Stimulated activated effector memory CD8-positive, alpha-beta T cell treated with anti-CD3 and anti-CD28 coated beads, Interleukin-12 subunit alpha, Interleukin-12 subunit beta, amount 100 ng/mL, for 72 hours (primary cell): ENCODE measurements at regions not wholly inside any gene's neighbourhood (a gene's known extent, or its start where the extent isn't known, plus 50 kb on each side); places are given as distances from the start of the nearest gene placed in this dataset.
A peak's percentile ranks its signal among the peaks of the same experiment; 100 is the strongest.
"Not testable (repeated sequence)": the region's sequence is repeated elsewhere in the genome, so short reads cannot be mapped to it uniquely, and the experiment has no call there.

Source experiments
- ATAC-seq: fragments of 150-1000 bp; cut with Tn5 transposase; 2 replicates; pipeline ENCODE4 v1.10.0; 2021
- DNase-seq, 2 donors: peaks; one replicate each; pipeline ENCODE4 v3.0.0; 2021 to 2022; ENCODE audit warnings: low spot score in 2 of 2
- H3K27ac Mint-ChIP-seq: one replicate; pipeline ENCODE4 v1.8.0; 2022; ENCODE audit warnings: mild to moderate bottlenecking, mixed read lengths
- H3K36me3 Mint-ChIP-seq: one replicate; pipeline ENCODE4 v1.8.0; 2022; ENCODE audit warnings: mild to moderate bottlenecking, mixed read lengths
- H3K4me1 Mint-ChIP-seq: one replicate; pipeline ENCODE4 v1.8.0; 2022; ENCODE audit warnings: mixed read lengths
- H3K4me3 Mint-ChIP-seq: one replicate; pipeline ENCODE4 v1.8.0; 2022; ENCODE audit warnings: mild to moderate bottlenecking, mixed read lengths
- H3K9me3 Mint-ChIP-seq: one replicate; pipeline ENCODE4 v1.8.0; 2022; ENCODE audit warnings: mixed read lengths

DNA sequence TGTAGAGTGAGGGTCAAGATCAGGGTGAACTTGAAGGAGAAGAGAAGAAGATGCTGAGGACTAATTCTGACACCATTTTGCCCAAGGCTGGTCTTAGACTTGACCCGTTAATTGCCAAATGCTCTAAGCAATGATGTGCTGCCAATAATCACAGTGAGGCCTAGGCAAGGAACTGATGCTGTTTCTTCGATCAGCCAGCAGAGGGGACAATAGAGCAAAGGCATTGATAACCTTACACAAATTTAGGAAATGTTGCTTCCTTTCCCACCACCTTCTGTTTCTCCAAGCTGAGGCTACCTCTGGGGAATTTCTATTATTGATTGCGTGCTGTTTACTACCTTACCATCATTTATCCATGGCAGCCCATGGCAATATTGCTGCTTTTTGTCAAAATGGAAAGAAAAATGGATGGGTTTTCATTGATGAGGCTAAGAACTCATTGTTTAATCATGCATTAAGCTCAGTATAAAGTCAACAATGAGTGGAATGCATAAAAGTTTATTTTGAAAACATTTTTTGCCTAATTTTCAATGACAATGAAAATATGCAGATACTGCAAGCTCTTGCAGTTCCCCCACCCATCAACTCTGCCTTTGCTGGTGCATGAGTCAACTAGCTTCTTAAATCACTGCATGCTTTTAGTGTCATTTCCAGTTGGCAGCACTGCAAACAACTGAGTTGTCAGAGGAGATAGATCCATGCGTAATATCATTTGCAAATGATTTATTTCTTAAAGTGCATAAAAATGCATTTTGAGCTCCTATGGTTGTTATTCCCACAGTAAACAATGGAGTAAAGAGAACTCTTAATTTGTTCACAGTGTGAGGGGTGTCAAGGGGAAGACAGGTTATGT, 116.4 kb upstream of the NYAP2 start:
- DNase-seq: no peak
- H3K36me3 Mint-ChIP-seq: no peaks in the 10 kb centered on the region
- H3K4me3 Mint-ChIP-seq: no peak overlapping the region
- no peak overlapping the region for H3K27ac Mint-ChIP-seq
- H3K4me1 Mint-ChIP-seq: no peaks in the 10 kb centered on the region
- peak; percentile 60 for ATAC-seq
- no peaks in the 10 kb centered on the region for H3K9me3 Mint-ChIP-seq

DNA sequence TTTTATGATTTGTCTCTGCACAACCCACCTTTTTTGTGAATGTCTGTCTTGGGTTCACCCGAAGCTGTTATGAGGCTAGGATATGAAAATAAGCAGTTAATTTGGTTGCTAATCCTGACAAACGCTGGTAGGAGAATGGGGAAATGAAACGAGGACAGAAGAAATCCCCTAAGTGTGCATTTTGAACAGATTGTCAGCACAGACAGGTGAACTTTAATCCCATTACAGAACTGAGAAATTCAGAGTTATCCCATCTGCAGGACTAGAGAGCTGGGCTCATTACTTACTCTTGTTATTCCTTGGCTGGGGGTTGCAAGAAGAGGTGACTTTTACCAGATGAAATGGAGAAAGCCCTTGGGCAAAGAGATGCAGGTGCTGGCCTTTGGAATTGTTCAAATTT, 123.3 kb upstream of the NYAP2 start:
- H3K36me3 Mint-ChIP-seq: no peaks in the 10 kb centered on the region
- no peaks in the 10 kb centered on the region for H3K4me1 Mint-ChIP-seq
- no peaks in the 10 kb centered on the region for H3K9me3 Mint-ChIP-seq
- DNase-seq (no peak), ATAC-seq (no peak)
- H3K4me3 Mint-ChIP-seq: no peak overlapping the region
- no peak overlapping the region for H3K27ac Mint-ChIP-seq

DNA sequence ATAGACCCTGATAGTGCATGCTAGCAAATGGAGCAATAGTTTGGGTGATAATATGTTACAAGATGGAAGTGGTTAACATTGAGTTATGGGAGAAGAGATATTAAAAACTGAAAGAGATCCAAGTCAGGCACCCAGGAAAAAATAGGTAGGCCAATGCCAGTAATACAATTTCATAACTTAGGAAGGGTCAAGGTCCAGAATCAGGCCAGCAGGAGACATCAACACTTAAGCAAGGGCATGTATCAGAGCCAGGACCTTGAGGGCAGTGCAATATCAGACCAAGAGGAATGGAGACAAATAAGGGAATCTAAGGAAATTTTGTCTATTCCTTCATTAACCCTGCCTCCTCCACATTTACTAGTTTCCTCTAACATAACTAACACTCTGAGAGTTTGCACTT, 124.1 kb upstream of the NYAP2 start:
- Mint-ChIP-seq H3K36me3 (no peaks in the 10 kb centered on the region), H3K27ac (no peak overlapping the region), H3K4me1 (no peaks in the 10 kb centered on the region), H3K9me3 (no peaks in the 10 kb centered on the region), H3K4me3 (no peak overlapping the region)
- no peak for ATAC-seq
- no peak for DNase-seq

DNA sequence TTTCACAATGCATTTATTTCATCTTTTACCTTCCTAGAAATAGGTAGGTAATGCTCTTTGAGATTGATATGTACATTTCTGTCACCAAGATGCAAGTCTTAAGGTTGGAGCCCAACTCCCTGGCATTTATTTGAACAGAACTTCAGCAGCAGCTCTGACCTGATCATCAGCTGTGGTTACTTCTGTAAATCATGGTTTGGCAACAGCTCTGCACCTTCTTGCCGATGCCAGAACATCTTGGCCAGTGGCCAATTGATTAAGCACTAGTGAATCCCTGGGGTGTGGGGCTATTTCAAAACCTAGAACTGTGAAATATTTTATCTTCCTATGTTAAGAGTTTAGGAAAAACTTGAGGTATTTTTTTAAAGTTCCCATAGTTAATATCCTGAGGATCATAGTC, 124.8 kb upstream of the NYAP2 start:
- Mint-ChIP-seq H3K4me1 (no peaks in the 10 kb centered on the region), H3K9me3 (no peaks in the 10 kb centered on the region), H3K4me3 (no peak overlapping the region), H3K27ac (no peak overlapping the region), H3K36me3 (no peaks in the 10 kb centered on the region)
- ATAC-seq (no peak), DNase-seq (no peak)

DNA sequence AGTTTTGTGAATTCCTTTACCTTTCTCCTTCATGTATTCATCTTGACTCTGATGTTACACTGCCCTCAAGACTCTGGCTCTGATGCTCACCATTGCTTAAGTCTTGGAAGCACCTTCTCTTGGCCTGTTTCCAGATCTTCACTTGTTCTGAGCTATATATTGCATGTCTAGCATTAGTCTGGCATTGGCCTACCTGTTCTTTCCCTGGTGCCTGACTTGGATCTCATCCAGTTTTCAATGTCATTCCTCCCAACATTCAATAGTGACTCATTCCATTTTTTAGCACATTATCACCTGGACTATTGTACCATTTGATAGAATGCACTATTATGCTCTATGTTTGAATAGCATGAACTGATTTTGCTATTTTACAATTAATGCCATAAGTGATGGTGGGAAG, 127.3 kb upstream of the NYAP2 start:
- Mint-ChIP-seq H3K4me1 (no peaks in the 10 kb centered on the region), H3K36me3 (no peaks in the 10 kb centered on the region), H3K4me3 (no peak overlapping the region), H3K27ac (no peak overlapping the region), H3K9me3 (no peaks in the 10 kb centered on the region)
- DNase-seq (no peak), ATAC-seq (no peak)

DNA sequence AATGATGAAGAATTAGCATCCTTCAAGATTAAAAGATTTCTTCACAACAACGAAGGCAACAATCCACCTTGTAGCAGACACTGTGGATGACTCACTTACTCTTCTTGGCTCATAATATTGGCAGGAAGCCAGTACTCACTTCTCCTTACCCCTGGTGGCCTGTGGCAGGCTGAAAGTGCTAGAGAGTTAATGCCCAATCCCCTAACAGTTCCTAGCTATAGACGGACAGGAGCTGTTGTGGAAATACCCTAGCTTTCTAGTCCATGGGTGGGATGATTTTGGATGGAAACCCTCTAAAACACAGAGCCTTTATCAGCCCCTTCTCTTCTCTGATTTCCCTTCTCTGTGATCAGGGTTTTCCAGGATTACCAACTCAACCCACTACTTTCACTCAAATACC, 128.6 kb upstream of the NYAP2 start:
- no peak overlapping the region for H3K27ac Mint-ChIP-seq
- H3K36me3 Mint-ChIP-seq: no peaks in the 10 kb centered on the region
- DNase-seq (no peak), ATAC-seq (peak; percentile 75)
- no peaks in the 10 kb centered on the region for H3K9me3 Mint-ChIP-seq
- H3K4me1 Mint-ChIP-seq: no peaks in the 10 kb centered on the region
- no peak overlapping the region for H3K4me3 Mint-ChIP-seq

DNA sequence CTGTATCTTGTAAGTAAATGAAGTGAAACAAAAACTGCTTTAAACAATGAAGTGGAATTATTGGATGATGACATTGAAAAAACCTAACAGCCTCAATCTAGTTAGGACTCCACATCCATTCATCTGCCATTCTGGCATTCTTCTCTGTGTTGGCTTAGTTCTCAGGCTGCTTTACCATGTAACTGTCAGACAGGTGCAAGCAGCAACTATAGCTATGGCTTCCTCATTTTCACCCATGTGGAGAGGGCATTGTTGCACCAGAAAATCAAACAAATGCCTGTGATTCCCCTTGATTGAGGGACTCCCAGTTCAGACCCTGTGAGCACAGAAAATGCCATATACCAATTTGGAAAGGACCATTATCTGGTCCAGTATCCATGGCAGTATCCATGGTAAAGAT, 129.5 kb upstream of the NYAP2 start:
- H3K4me1 Mint-ChIP-seq: no peaks in the 10 kb centered on the region
- no peaks in the 10 kb centered on the region for H3K36me3 Mint-ChIP-seq
- H3K4me3 Mint-ChIP-seq: no peak overlapping the region
- DNase-seq: no peak
- H3K27ac Mint-ChIP-seq: no peak overlapping the region
- ATAC-seq: no peak
- no peaks in the 10 kb centered on the region for H3K9me3 Mint-ChIP-seq

DNA sequence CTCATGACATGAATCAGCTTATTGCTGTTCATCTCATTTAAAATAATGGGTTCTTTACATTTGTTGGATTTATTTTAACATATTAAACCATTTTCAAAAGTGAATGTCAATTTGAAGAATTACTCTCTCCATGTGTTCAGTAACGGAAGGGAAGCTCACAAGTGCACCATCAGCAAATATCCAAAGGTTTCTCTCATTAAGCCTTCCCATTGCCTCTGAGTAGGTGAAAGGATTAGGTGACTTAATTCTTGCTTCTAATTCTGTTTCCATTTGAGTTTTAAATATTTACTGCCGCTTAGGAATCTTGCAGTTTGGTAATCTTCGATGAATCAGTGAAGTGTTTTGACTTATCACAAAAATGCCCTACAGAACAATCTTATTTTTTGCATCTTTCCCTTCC, 145.1 kb upstream of the NYAP2 start:
- no peaks in the 10 kb centered on the region for H3K36me3 Mint-ChIP-seq
- no peak overlapping the region for H3K4me3 Mint-ChIP-seq
- H3K9me3 Mint-ChIP-seq: no peaks in the 10 kb centered on the region
- no peaks in the 10 kb centered on the region for H3K4me1 Mint-ChIP-seq
- DNase-seq (no peak), ATAC-seq (no peak)
- no peak overlapping the region for H3K27ac Mint-ChIP-seq

DNA sequence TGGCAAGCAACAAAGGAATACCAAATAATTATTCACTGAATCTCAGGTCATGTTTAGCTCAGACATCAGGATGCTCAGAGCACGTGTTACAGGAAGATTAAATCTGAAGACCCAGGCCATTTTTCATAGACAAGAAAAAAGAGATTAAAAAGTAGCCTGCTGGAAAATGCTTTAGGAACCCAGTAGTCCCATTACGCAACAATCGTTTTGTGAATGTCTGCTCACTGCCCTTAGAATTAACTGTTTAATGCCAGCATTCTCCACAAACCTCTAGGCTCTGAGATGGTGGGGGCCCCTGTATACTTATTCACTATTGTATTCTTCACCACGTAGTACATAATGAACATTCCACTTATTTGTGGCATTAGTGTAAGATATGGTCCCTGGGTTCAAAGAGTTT, 154.6 kb upstream of the NYAP2 start:
- no peak overlapping the region for H3K27ac Mint-ChIP-seq
- H3K9me3 Mint-ChIP-seq: no peaks in the 10 kb centered on the region
- H3K4me1 Mint-ChIP-seq: no peaks in the 10 kb centered on the region
- H3K4me3 Mint-ChIP-seq: no peak overlapping the region
- H3K36me3 Mint-ChIP-seq: no peaks in the 10 kb centered on the region
- no peak for DNase-seq
- ATAC-seq: no peak

DNA sequence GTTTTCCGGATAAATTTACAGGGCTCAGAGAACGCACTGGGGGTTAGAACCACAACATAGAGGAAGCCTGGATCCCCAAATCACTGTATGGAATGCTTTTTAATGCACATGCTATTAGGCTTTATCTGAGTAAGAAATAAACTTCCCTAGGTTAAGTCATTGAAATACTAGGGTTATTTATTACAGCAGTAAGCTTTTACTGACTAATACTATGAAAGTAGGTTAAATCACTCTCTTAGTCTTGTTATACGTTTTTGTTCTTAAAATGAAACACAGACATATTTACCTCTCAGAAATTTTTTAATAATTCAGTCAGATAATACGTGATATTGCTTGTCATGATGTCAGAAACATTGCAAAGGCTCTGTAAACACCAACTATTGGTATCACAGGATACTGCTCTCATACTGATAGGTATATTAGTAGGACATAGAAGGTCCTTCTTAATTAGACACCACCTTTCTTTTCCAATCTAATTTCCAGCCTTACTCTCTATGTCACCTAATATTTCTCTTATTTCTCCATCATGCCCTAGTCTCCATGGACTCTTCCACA, 162.7 kb upstream of the NYAP2 start:
- Mint-ChIP-seq H3K4me3 (no peak overlapping the region), H3K4me1 (no peaks in the 10 kb centered on the region), H3K9me3 (no peaks in the 10 kb centered on the region), H3K36me3 (no peaks in the 10 kb centered on the region), H3K27ac (no peak overlapping the region)
- ATAC-seq (peak; percentile 75), DNase-seq (no peak)

DNA sequence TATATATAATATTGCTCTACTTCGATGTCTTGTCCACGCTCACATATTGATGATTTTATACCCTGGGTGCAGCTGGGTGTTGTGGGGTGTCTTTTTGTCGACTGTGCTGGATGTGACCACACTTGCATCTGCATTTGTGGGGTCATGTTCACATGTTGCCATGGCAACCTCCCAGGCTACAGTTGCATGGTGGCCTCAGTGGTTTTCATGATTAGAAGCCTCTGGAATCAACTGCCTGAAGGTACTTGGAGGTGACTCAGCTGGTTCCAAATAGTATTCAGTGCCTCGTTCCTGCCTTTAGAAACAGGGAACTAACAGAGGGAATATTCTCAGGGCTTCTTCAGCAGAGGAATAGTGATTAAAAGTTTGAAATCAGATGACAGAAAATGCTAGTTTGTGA, 166.3 kb upstream of the NYAP2 start:
- no peaks in the 10 kb centered on the region for H3K4me1 Mint-ChIP-seq
- no peak overlapping the region for H3K27ac Mint-ChIP-seq
- no peak overlapping the region for H3K4me3 Mint-ChIP-seq
- H3K9me3 Mint-ChIP-seq: no peaks in the 10 kb centered on the region
- no peak for DNase-seq
- no peaks in the 10 kb centered on the region for H3K36me3 Mint-ChIP-seq
- no peak for ATAC-seq

DNA sequence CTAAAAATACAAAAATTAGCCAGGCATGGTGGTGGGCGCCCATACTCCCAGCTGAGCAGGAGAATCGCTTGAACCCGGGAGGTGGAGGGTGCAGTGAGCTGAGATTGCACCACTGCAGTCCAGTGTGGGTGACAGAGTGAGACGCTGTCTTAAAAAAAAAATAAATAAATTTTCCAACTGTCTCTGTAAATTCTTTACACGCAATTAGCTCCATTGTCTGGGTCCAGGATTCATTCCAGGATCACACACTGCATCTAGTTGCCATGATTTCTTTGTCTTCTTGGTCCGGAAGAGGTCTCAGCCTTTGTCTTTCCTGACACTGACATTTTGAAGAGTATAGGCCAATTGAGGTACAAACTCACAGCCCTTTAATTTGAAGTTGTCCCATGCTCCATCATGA, 167.6 kb upstream of the NYAP2 start:
- H3K9me3 Mint-ChIP-seq: no peaks in the 10 kb centered on the region
- no peak overlapping the region for H3K27ac Mint-ChIP-seq
- DNase-seq (no peak), ATAC-seq (no peak)
- no peak overlapping the region for H3K4me3 Mint-ChIP-seq
- H3K36me3 Mint-ChIP-seq: no peaks in the 10 kb centered on the region
- H3K4me1 Mint-ChIP-seq: no peaks in the 10 kb centered on the region

DNA sequence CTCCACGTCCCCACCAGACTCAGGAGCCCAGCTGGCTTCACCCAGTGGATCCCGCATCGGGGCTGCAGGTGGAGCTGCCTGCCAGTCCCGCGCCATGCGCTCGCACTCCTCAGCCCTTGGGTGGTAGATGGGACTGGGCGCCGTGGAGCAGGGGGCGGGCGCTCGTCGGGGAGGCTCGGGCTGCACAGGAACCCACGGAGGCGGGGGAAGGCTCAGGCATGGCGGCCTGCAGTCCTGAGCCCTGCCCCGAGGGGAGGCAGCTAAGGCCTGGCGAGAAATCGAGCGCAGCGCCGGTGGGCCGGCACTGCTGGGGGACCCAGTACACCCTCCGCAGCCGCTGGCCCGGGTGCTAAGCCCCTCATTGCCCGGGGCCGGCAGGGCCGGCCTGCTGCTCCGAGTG, 170.2 kb upstream of the NYAP2 start:
- H3K36me3 Mint-ChIP-seq, DNase-seq, H3K27ac Mint-ChIP-seq, H3K9me3 Mint-ChIP-seq, H3K4me1 Mint-ChIP-seq, H3K4me3 Mint-ChIP-seq, ATAC-seq: not testable (repeated sequence)

DNA sequence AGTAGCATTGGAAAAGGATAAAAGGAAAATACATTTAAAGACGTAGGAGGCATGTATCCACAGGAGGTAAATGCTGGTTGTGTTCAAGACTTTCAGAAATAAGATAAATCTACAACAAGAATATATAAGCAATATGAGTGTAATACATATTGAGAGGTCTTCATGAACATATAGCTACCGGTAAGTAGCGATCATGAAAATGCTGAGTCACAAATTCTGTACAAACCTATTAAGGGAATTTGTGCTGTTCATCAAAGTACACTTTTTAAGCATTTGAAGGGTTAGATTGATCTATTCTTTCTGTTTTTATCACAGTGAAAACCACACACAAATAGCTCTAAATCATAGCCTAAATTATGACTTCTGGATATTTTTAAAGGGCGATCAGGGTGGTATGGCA, 173.1 kb upstream of the NYAP2 start:
- Mint-ChIP-seq H3K36me3 (no peaks in the 10 kb centered on the region), H3K9me3 (no peaks in the 10 kb centered on the region), H3K4me3 (no peak overlapping the region), H3K27ac (no peak overlapping the region), H3K4me1 (no peaks in the 10 kb centered on the region)
- DNase-seq: no peak
- ATAC-seq: no peak

DNA sequence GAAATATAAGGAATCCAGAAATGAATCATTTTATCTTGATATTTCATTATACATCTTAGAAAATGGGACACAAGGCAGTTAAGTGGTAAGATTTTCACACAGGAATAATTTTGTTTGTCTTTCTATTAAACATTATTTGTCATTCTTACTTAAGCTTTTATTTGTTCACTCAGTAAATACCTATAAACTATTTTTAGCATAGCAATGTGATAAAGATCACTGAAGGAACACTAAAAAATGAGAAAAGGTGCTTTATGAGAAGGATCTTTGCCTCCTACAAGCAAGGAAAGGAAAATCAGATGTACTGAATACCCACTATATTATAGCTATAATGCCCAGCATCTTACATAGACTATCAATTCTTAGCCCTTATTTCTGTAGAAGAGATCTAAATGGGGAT, 176.2 kb upstream of the NYAP2 start:
- ATAC-seq (no peak), DNase-seq (no peak)
- Mint-ChIP-seq H3K36me3 (no peaks in the 10 kb centered on the region), H3K4me3 (no peak overlapping the region), H3K9me3 (no peaks in the 10 kb centered on the region), H3K27ac (no peak overlapping the region), H3K4me1 (no peaks in the 10 kb centered on the region)

DNA sequence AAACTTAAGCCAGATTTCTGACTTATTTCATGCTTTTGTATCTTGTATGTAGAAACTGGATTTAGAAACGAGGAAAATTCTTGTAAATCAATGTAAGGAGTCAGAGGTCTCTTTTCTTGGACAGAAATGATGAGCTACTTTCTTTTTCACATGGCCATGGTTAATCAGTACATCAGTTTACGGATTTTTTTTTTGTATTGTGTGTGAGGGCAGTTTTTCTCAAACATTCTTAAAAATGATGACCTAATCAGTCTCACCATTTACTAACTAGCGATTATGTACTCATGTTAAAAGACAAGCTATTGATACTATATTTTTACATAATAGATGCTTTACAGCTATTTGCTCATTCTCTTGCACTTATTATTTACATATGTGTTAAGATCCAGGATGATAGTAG, 165.2 kb upstream of the DOCK10 start:
- Mint-ChIP-seq H3K9me3 (peaks cover 5% of the 10 kb centered on the region), H3K27ac (no peak overlapping the region), H3K4me3 (no peak overlapping the region), H3K4me1 (no peaks in the 10 kb centered on the region), H3K36me3 (no peaks in the 10 kb centered on the region)
- ATAC-seq: no peak
- DNase-seq: no peak
